ENCODE measurements at regions not wholly inside any gene's neighbourhood (a gene's known extent, or its start where the extent isn't known, plus 50 kb on each side); places are given as distances from the start of the nearest gene placed in this dataset.
"Not testable (repeated sequence)": the region's sequence is repeated elsewhere in the genome, so short reads cannot be mapped to it uniquely, and the experiment has no call there.

DNA sequence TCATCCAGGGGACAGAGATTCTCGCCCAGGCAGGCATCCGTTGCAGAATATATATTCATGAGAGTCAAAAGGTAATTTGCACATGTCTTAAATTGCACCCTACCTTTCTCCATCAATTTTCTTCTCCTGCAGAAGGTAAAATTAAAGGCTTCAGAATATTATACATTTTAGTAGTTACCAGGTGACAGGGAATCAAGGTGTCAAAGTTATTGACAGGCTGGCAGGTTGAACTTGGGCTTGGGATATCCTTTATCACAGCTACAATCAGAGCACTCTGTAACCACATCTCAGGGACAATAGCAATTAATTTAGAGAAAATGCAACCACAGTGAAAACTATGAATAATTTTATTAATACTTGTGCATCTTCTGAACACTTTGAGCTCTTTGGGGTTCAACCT, 66.9 kb upstream of the GSC start:
- Mint-ChIP-seq H3K4me1 (no peaks in the 10 kb centered on the region), H3K4me3 (no peak overlapping the region), H3K27me3 (peaks cover 6% of the 10 kb centered on the region), H3K27ac (no peak overlapping the region), H3K36me3 (ENCODE audit: low read depth) (no peaks in the 10 kb centered on the region), H3K9me3 (no peaks in the 10 kb centered on the region)
- POLR2A ChIA-PET = no interaction called here
- DNase-seq = no peak
- CTCF ChIA-PET = no interaction called here

DNA sequence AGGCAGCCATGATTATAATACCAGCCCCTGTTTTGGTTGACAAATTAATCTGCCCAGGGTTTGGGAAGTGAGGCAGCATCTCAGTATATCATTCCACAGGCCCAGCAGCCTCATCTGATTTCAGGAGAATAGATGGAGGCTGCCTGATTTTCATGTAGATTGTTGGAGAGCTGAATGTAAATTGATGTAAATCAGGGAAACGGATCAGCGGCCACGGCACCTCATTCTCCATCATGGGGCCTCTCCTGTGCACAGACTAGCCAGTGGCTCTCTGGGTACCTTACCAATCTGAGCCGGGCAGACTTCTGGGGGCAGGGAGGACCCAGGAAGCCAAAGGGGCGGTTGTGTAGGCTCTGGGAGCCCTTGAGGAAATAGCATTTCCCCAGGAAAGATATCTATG, 63.7 kb upstream of the GSC start:
- no peaks in the 10 kb centered on the region for H3K36me3 Mint-ChIP-seq (ENCODE audit: low read depth)
- ChIA-PET CTCF (interaction anchor here (0.7 kb wide), 1 partner anchor 70 kb away, joined by 4 read pairs; no protein-coding TSS in a partner anchor), POLR2A (no interaction called here)
- H3K27me3 Mint-ChIP-seq = peaks cover 6% of the 10 kb centered on the region
- no peak overlapping the region for H3K4me3 Mint-ChIP-seq
- H3K27ac Mint-ChIP-seq = no peak overlapping the region
- no peak for DNase-seq
- no peaks in the 10 kb centered on the region for H3K9me3 Mint-ChIP-seq
- no peaks in the 10 kb centered on the region for H3K4me1 Mint-ChIP-seq

DNA sequence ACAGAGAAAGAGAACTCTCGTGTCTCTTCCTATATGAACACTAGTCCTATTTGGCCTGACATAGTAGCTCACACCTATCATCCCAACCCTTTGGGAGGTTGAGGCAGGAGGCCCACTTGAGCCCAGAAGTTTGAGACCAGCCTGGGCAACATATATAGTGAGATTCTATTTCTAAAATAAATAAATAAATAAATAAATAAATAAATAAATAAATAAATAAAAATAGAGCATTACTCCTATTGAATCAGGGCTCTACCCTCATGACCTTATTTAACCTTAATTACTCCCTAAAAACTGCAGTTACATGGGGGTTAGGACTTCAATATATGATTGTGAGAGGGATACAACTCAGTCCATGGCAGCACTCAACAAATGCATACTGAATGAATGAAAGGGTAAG, 61.2 kb upstream of the GSC start:
- no peak for DNase-seq
- ChIA-PET POLR2A (no interaction called here), CTCF (no interaction called here)
- H3K4me3 Mint-ChIP-seq = no peak overlapping the region
- no peaks in the 10 kb centered on the region for H3K4me1 Mint-ChIP-seq
- H3K9me3 Mint-ChIP-seq = no peaks in the 10 kb centered on the region
- no peak overlapping the region for H3K27ac Mint-ChIP-seq
- no peaks in the 10 kb centered on the region for H3K36me3 Mint-ChIP-seq (ENCODE audit: low read depth)
- peaks cover 5% of the 10 kb centered on the region for H3K27me3 Mint-ChIP-seq

DNA sequence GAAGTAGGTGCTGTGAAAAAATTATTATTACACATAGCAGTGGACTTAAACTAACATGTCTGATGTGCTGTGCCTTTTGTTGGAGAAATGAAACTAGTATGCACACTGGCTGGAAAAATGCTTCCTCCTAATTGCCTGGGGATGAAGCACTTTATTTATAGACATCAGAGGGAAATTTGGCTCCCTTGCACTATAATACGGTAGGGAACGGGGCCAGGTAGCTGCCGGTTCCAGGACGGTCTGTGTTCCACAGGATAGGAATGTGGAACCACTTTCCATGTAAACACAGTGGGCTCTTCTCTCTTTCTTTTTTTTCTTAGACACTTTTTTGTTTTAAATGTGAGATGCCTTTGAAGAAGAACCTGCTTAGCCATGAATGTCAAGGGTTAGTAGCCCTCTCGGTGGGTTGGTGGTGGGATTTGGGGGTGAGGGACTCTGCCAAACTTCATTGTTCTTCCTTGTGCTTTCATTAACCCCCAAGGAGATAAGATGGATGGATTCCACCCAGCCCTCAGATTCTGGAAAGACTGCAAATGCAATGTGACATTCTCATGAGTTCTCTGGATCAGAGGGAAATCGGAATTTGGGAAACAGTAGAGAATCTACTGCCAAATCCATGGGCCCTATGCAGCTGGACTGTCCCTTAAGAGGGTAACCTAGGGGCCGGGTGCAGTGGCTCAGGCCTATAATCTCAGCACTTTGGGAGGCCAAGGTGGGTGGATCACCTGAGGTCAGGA, 58.0 kb upstream of the GSC start:
- H3K9me3 Mint-ChIP-seq = peaks cover 3% of the 10 kb centered on the region
- H3K27me3 Mint-ChIP-seq = peaks cover 6% of the 10 kb centered on the region
- H3K36me3 Mint-ChIP-seq (ENCODE audit: low read depth) = no peaks in the 10 kb centered on the region
- H3K27ac Mint-ChIP-seq = no peak overlapping the region
- ChIA-PET POLR2A (no interaction called here), CTCF (no interaction called here)
- no peaks in the 10 kb centered on the region for H3K4me1 Mint-ChIP-seq
- no peak for DNase-seq
- H3K4me3 Mint-ChIP-seq = no peak overlapping the region

DNA sequence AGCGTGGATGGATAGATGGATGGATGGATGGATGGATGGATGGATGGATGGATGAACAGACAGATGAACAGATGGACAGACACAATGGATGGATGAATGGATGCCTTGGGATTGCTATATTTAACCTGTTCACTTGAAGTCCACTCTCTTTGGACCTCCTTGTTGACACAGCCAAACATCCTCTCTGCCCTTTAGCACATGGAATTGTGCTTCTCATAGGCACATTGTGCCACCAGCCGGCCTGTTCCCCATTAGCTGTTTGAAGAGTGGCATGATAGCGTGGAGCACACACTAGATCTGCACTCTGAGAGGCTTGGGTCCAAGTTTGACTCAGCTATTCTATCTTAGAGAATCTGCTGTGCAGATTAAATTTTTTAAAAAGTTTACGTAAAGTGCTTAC, 56.9 kb upstream of the GSC start:
- H3K27ac Mint-ChIP-seq = no peak overlapping the region
- POLR2A ChIA-PET = no interaction called here

DNA sequence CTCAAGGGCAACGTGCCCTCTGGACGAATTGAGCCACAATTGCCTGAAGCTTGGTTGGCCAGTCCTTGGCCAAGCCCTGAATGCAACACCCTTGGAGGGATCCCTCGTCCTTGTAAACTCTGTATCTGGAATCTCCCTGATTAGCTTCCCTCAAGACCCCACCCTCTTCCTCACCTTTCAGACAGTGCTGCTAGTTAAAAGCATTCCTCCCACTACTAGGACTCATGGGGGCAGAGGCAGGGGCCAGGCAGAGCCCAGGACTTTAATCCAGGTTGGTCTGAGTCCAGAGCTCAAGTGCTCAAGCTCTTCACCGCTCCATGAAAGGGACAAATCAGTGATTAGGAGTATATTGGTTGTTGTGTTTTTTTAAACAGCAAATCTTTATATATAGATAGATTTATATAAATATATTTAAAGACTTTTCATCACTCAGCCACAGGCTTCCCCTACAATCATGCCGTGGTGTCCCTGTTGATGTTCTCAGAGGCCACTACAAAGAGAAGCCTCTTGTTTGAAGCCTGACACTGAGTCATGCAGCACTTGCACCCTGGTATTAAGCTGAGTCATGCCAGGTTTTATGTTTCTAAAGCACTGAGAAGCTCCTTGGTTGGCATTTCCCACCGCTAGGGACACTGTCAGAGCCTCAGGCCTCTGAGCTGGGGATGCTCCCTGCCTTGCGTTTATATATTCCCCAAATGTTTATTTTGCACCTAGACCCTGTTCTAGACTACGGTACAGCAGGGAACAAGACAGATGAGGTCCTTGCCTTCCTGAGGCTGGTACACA, 53.8 kb upstream of the GSC start:
- POLR2A ChIA-PET = no interaction called here
- H3K9me3 Mint-ChIP-seq = peaks cover 3% of the 10 kb centered on the region
- CTCF ChIA-PET = no interaction called here
- H3K27me3 Mint-ChIP-seq = peaks cover 6% of the 10 kb centered on the region
- no peaks in the 10 kb centered on the region for H3K36me3 Mint-ChIP-seq (ENCODE audit: low read depth)
- no peaks in the 10 kb centered on the region for H3K4me1 Mint-ChIP-seq
- H3K4me3 Mint-ChIP-seq = no peak overlapping the region
- H3K27ac Mint-ChIP-seq = no peak overlapping the region
- DNase-seq = no peak

More for the DNA sequence above, 56.9 kb upstream of the GSC start:
- Mint-ChIP-seq H3K4me1 (no peaks in the 10 kb centered on the region), H3K4me3 (no peak overlapping the region), H3K9me3 (peaks cover 3% of the 10 kb centered on the region), H3K36me3 (ENCODE audit: low read depth) (no peaks in the 10 kb centered on the region), H3K27me3 (peaks cover 6% of the 10 kb centered on the region)
- CTCF ChIA-PET = no interaction called here
- no peak for DNase-seq

DNA sequence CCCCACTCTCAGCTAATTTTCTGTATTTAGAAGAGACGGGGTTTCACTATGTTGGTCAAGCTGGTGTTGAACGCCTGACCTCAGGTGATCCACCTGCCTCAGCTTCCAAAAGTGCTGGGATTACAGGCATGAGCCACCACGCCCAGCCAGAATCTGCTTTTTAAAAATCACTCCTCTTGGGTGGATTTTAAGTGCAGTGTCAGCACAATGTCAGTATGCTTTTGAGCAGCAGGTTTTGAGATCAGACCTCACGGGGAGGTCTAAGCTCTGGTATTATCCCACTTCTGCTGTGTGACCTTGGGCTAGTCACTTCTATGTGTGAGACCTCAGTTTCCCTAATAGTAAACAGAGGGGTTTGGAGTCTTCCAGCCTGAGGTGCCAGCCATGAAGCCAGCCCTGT, 51.8 kb upstream of the GSC start:
- no peak overlapping the region for H3K4me3 Mint-ChIP-seq
- H3K27ac Mint-ChIP-seq = no peak overlapping the region
- POLR2A ChIA-PET = no interaction called here
- DNase-seq = no peak
- H3K27me3 Mint-ChIP-seq = peaks cover 5% of the 10 kb centered on the region
- no peaks in the 10 kb centered on the region for H3K36me3 Mint-ChIP-seq (ENCODE audit: low read depth)
- CTCF ChIA-PET = no interaction called here
- no peaks in the 10 kb centered on the region for H3K4me1 Mint-ChIP-seq
- peaks cover 6% of the 10 kb centered on the region for H3K9me3 Mint-ChIP-seq

DNA sequence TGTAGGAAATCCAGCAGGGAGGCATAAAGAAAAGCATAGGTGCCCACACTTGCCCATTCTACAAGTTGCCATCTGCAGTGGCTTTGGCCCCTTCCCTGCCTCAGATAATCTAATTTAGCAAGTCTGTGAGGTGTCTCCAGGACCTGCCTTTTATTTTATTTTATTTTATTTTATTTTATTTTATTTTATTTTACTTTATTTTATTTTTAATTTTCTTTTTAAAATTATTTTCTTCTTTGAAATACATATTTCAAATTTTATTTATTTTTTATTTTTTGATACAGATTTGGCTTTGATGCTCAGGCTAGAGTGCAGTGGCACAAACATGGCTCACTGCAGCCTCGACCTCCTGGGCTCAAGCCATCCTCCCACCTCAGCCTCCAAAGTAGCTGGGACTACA, 51.0 kb upstream of the GSC start:
- not testable (repeated sequence) for DNase-seq, H3K27me3 Mint-ChIP-seq, H3K4me3 Mint-ChIP-seq

More for the DNA sequence above, 51.0 kb upstream of the GSC start:
- H3K27ac Mint-ChIP-seq; H3K36me3 Mint-ChIP-seq (ENCODE audit: low read depth); POLR2A ChIA-PET; H3K9me3 Mint-ChIP-seq; H3K4me1 Mint-ChIP-seq; CTCF ChIA-PET: not testable (repeated sequence)
